ENCODE measurements at regions not wholly inside any gene's neighbourhood (a gene's known extent, or its start where the extent isn't known, plus 50 kb on each side); places are given as distances from the start of the nearest gene placed in this dataset.

- Histone ChIP-seq H3K27me3 (ENCODE audit: control insufficient read depth, insufficient read depth, low read length) (no peaks in the 10 kb centered on the region), H3K4me3 (replicated peaks in 1 of 4; ENCODE audit: control extremely low read depth in 1 of 4, insufficient read depth in 1 of 4, low read depth in 3 of 4, low read length in 4 of 4) (no peak overlapping the region), H2AFZ (ENCODE audit: low read length) (no peak overlapping the region), H4K20me1 (ENCODE audit: control insufficient read depth, extremely low read depth, insufficient read depth, low read length) (no peaks in the 10 kb centered on the region), H3K27ac (ENCODE audit: insufficient read depth, low read length) (no peak overlapping the region), H3K79me2 (ENCODE audit: control insufficient read depth, insufficient read depth, low read length) (no peaks in the 10 kb centered on the region), H3K9ac (ENCODE audit: insufficient read depth, low read length) (no peak overlapping the region), H3K4me1 (ENCODE audit: control insufficient read depth, extremely low read depth, insufficient read depth, low read length) (peaks cover 22% of the 10 kb centered on the region), H3K4me2 (ENCODE audit: extremely low read depth, insufficient read depth, low read length) (no peak overlapping the region), H3K9me3 (ENCODE audit: control insufficient read depth, insufficient read depth, low read depth, low read length) (no peaks in the 10 kb centered on the region), H3K36me3 (ENCODE audit: control insufficient read depth, insufficient read depth, low read length) (no peaks in the 10 kb centered on the region)
- DNase-seq (ENCODE audit: low read depth in 2 of 2), result no peak
- TF ChIP-seq EZH2 (IDR thresholded peaks at IDR 0.05; ENCODE audit: low read length, missing control alignments) (no peak), CTCF (conservative IDR thresholded peaks at IDR 0.05 in 1 of 2, IDR thresholded peaks at IDR 0.05 in 1 of 2; ENCODE audit: low read depth in 1 of 2, low read length in 2 of 2) (no peak)
Observed at GRCh38 chr2:234247453-234248180, 197.1 kb downstream of the SPP2 start.

GRCh38 chr2:234245945-234246344 is 195.4 kb downstream of the SPP2 start:
- no peaks in the 10 kb centered on the region for H3K27me3 ChIP-seq (ENCODE audit: control insufficient read depth, insufficient read depth, low read length)
- no peaks in the 10 kb centered on the region for H4K20me1 ChIP-seq (ENCODE audit: control insufficient read depth, extremely low read depth, insufficient read depth, low read length)
- H3K79me2 ChIP-seq (ENCODE audit: control insufficient read depth, insufficient read depth, low read length), result no peaks in the 10 kb centered on the region
- H3K4me3 ChIP-seq (replicated peaks in 1 of 4; ENCODE audit: control extremely low read depth in 1 of 4, insufficient read depth in 1 of 4, low read depth in 3 of 4, low read length in 4 of 4), result no peak overlapping the region
- peaks cover 18% of the 10 kb centered on the region for H3K4me1 ChIP-seq (ENCODE audit: control insufficient read depth, extremely low read depth, insufficient read depth, low read length)
- peak overlapping the region; percentile 1 for H3K4me2 ChIP-seq (ENCODE audit: extremely low read depth, insufficient read depth, low read length)
- no peaks in the 10 kb centered on the region for H3K9me3 ChIP-seq (ENCODE audit: control insufficient read depth, insufficient read depth, low read depth, low read length)
- peak; percentile 81 to 99 for DNase-seq (ENCODE audit: low read depth in 2 of 2)
- no peak overlapping the region for H3K9ac ChIP-seq (ENCODE audit: insufficient read depth, low read length)
- no peaks in the 10 kb centered on the region for H3K36me3 ChIP-seq (ENCODE audit: control insufficient read depth, insufficient read depth, low read length)
- H3K27ac ChIP-seq (ENCODE audit: insufficient read depth, low read length), result peak overlapping the region; percentile 0
- no peak for TF ChIP-seq EZH2 (IDR thresholded peaks at IDR 0.05; ENCODE audit: low read length, missing control alignments)
- TF ChIP-seq CTCF (conservative IDR thresholded peaks at IDR 0.05 in 1 of 2, IDR thresholded peaks at IDR 0.05 in 1 of 2; ENCODE audit: low read depth in 1 of 2, low read length in 2 of 2), result no peak
- no peak overlapping the region for H2AFZ ChIP-seq (ENCODE audit: low read length)

GRCh38 chr2:234243871-234244565 is 193.5 kb downstream of the SPP2 start:
- peaks cover 12% of the 10 kb centered on the region for H3K4me1 ChIP-seq (ENCODE audit: control insufficient read depth, extremely low read depth, insufficient read depth, low read length)

More at GRCh38 chr2:234243871-234244565, 193.5 kb downstream of the SPP2 start:
- Histone ChIP-seq H3K79me2 (ENCODE audit: control insufficient read depth, insufficient read depth, low read length) (no peaks in the 10 kb centered on the region), H3K27ac (ENCODE audit: insufficient read depth, low read length) (no peak overlapping the region), H3K4me3 (replicated peaks in 1 of 4; ENCODE audit: control extremely low read depth in 1 of 4, insufficient read depth in 1 of 4, low read depth in 3 of 4, low read length in 4 of 4) (no peak overlapping the region), H3K4me2 (ENCODE audit: extremely low read depth, insufficient read depth, low read length) (peak overlapping the region; percentile 61), H4K20me1 (ENCODE audit: control insufficient read depth, extremely low read depth, insufficient read depth, low read length) (no peaks in the 10 kb centered on the region), H3K27me3 (ENCODE audit: control insufficient read depth, insufficient read depth, low read length) (no peaks in the 10 kb centered on the region), H3K36me3 (ENCODE audit: control insufficient read depth, insufficient read depth, low read length) (no peaks in the 10 kb centered on the region), H3K9me3 (ENCODE audit: control insufficient read depth, insufficient read depth, low read depth, low read length) (no peaks in the 10 kb centered on the region), H3K9ac (ENCODE audit: insufficient read depth, low read length) (no peak overlapping the region), H2AFZ (ENCODE audit: low read length) (peak overlapping the region; percentile 20)
- TF ChIP-seq CTCF (conservative IDR thresholded peaks at IDR 0.05 in 1 of 2, IDR thresholded peaks at IDR 0.05 in 1 of 2; ENCODE audit: low read depth in 1 of 2, low read length in 2 of 2) (no peak), EZH2 (IDR thresholded peaks at IDR 0.05; ENCODE audit: low read length, missing control alignments) (no peak)
- DNase-seq (ENCODE audit: low read depth in 2 of 2), result peak in 1 of 2 donors; percentile 38

Data from fibroblast of lung (primary cell).